RPMI7951 (cell line): ENCODE measurements at regions not wholly inside any gene's neighbourhood (a gene's known extent, or its start where the extent isn't known, plus 50 kb on each side); places are given as distances from the start of the nearest gene placed in this dataset.
"Not testable (repeated sequence)": the region's sequence is repeated elsewhere in the genome, so short reads cannot be mapped to it uniquely, and the experiment has no call there.

Experiments
- DNase-seq: peaks from one replicate; pipeline ENCODE4 v3.0.0-alpha.2; 2012; ENCODE audit warnings: low read depth

DNA sequence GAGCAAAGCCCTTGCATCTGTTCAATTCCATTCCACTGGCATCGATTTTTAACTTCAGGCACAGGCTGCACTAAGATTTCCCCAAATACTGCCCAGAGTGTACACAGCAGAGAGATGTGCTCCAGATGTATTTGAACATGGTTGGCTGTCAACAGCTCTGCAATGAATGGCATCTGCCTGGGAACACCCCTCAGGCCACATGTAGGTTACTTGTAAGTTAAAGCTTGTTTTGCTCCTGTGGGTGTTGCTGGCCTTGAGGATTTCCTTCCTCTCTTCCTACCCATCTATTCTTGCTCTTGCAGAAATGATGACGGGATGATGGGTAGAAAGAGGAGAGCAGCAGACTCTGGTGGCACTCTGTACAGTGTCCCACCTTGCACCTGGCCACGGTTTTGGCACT, 69.3 kb upstream of the HELT start:
- DNase-seq: no peak

DNA sequence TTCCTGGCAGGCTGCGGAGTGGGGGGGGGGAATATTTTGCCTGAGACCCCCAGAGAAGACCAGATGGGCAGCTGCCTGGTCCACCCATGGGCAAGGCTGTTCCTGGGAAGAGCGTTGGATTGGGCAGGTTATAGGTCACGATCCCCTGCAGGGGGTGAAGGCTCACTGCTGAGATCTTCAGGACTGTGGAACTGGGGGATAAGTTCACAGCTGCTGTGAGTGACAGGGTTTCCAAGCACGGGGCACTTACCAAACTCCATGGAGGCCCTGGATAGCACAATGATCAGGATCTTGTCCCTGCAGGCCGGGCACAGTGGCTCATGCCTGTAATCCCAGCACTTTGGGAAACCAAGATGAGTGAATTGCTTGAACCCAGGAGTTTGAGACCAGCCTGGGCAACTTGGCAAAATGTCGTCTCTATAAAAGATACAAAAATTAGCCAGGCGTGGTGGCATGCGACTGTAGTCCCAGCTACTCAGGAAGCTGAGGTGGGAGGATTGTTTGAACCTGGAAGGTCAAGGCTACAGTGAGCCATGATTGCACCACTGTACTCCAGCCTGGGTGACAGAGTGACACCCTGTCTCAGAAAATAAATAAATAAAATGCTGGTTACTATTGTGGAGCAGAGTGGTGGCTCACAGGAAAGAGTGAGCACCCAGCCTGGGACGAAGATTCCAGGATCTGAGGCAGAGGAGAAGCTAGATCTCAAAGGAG, 68.0 kb upstream of the HELT start:
- DNase-seq: no peak

DNA sequence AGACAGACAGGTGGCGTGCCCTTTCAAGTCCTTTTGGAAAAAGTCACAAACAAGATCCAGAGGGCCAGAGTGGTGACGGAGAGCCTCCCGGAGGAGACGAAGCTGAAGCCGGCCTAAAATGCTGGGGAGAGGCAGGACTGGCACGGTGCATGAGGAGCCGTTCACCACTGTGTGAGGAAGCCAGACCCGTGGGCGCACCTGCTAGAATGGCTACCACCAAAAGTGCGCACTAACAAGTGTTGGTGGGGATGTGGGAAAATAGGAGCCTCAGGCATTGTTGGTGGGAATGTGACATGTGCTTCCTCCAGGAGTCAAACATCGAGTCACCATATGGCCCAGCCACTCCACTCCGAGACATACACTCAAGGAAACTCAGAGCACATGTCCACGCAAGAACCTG, 67.4 kb upstream of the HELT start:
- no peak for DNase-seq

DNA sequence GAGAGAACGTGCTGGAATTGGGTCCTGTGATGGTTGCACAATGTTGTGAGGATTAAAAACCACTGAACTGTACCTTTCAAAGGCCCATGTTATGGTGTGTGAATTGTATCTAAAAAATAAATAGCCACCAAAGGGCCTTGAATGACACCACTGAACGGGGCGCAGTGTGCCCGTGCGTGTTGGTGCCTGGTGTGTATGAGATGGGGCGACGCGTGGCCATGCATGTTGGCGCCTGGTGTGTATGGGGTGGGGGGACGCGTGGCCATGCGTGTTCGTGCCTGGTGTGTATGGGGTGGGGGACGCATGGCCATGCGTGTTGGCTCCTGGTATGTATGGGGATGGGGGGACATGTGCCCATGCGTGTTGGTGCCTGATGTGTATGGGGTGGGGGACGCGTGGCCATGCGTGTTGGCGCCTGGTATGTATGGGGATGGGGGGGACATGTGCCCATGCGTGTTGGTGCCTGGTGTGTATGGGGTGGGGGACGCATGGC, 66.6 kb upstream of the HELT start:
- DNase-seq: no peak

DNA sequence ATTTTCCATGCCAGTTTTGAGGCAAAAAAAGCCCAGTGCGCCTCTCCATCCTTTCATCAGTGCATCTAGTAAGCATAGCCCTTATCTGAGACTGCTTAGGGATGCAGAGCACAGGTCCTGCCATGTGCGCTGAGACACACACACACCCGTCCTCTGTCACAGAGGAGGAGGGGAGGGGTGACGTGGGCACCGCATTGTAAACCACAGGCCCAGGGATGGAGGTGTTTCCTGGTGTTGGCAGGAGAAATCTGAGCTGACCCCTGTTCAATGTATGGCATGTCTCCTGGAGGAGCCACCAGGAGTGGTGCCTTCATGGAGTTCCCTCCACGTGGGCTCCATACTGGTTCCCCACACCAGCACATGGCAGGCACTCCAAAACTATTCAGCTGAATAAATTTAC, 65.8 kb upstream of the HELT start:
- no peak for DNase-seq

DNA sequence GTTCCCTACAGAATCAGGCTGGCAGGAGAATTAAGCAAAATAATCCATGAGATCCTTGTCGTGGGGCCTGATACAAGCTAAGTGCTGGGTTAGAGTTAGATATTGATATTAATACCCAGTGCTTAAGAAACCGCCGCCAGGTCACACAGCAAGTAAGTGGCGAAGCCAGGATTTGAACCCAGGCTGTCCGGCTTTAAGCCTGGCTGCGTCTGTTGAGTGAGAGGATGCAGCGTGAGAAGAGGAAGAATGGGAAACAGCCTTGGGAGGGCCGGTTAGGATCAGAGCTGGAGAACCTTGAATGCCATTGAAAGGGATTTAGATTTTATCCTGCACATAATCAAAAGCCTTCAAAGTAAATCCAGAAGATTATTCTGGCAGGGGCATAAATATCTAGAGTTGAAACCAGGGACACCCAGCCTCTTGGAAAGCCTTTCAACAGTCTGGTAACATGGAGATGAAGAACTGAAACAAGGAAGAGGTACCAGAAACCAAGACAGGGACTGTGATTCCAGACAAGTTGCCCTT, 64.8 kb upstream of the HELT start:
- DNase-seq: no peak

DNA sequence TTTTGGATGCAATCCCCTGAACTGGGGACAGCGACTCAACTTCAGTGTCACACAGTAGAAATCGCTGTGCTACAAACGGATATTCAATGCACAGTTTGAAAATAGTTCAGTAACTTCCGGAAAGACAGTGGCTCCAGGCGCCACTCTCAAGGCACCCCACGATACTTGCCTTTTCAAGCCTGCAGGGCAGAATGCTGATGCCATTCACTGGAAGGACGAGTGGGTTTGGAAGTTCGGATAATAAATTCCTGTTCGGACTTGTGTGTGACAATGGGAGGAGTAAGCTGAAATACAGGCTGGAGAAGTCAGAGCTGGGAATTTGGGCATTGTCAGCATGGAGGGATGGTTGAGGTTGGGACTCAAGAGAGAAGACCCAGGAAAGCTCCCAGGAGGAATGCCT, 64.3 kb upstream of the HELT start:
- no peak for DNase-seq

DNA sequence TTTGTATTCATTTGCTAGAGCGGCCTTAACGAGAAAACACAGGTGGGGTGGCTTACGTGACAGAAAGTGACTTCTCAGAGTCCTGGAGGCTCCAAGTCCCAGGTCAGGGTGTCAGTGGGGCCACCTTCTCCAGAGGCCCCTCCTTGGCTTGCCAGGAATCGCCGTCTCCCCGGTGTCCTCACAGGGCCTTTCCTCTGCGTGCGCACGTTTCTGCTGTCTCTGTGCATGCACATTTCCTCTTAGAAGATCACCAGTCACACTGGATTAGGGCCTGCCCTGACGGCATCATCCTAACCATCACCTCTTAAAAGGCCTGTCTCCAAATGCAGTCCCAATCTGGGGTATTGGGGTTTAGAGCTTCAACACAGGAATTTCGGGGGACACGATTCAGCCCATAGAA, 63.8 kb upstream of the HELT start:
- no peak for DNase-seq

DNA sequence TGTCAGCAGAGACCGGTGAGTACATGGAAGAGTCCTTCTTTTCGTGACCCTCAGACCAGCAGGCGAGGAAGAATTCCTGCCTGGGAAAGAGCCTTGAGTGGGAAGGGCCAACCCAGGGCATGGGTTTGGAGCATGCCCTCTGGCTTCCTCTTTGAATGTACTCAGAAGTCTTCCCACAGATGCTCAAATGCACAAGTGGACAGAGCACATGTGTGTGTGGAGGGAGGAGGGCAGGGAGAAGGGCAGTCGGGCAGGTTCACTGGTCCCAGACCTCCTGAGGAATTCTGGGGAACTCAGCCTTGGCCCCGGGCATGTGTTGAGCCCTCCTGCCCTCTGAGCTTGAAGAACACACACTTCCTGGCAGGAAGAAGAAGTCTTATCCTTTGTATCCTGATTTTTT, 63.2 kb upstream of the HELT start:
- DNase-seq: no peak

DNA sequence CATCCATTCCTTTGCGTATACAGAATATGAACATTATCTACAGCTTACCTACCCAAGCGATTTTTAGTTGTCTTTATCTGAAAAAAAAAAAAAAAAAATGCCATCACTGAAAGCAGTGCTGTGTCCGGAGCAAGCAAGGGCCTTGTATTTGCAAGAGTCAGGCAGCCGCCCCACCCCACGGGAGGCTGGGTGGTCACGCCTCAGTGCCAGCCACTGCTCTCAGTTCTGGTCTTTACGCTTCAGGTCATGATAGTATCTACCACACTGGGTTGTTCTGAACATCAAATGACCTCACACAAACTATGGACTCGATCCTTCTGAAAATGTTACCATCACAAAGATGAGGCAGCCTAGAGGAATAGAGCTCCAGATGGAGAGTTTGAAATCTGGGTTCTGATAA, 62.7 kb upstream of the HELT start:
- no peak for DNase-seq

DNA sequence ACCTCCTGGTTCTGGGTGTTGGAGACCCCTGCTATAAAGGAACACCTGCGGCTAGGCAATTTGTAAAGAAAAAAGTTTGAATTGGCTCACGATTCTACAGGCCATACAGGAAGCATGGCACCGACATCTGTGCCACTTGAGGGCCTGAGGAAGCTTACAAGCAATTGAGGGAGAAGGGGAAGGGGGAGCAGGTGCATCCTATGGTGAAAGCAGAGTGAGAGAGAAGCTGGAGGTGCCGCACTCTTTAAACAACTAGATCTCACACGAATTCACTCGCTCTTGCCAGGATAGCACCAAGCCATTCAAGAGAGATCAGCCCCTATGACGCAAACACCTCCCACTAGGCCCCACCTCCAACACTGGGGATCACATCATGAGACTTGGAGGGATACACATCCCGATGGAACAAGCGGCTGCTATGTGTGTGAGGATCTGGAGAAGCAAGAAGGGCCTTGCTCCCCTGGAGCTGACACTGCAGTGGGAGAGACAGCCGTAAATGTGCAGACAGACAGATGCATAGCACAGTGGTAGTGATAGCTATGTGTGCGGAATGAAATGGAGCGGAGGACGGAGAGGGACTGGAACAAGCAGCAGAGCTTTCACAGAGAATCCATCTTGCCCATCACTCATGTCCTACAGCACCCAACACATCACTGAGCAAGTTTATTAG, 60.7 kb upstream of the HELT start:
- no peak for DNase-seq

DNA sequence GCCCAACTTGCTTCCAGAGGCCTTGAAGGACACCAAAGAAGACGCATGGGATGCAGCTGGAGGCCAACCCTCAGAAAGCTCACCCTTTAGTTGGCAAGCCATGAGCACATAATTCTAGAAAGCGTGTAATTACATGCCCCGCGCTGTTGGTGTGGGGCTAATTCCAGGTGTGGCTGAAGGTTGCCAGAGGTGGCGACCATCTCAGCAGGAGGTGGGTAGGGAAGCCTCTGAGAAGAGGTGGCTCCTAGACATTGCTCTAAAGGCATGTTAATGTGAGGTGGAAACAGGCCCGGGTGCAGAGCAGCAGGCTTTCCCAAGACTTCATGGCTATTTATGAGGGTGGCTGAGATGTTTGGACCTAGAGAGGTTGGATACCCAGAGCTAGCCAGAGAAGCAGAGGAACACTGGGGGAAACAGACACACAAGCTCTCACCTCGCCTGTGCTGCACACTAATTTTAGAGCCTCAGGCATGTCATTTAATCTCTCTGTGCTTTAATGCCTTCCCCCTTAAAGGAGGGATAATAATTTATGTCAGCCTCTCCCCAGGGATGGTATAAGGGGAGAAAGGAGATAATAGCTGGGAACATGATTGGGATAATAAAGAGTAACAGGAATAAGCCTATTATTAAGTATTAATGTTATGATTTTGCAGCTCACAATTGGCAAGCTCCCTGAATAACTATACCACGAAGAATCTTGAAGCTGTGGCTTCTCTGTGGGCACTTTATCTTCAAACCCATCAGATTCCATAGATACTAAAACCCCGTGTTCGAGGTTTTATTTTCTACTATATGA, 60.0 kb upstream of the HELT start:
- no peak for DNase-seq

DNA sequence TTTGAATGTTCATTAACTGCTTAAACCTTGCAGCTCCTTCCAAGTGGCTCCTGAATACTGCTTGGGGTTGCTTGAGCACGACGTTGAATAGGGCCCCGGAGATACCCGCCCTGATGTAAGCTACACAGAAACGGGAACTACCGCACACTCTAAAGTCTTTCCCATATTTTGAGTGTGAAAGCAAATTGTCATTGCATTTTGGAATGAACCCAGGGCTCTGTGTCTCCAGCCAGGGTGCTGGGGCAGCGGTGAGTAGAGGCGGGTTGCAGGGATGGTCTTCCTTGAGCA, 59.4 kb upstream of the HELT start:
- no peak for DNase-seq

DNA sequence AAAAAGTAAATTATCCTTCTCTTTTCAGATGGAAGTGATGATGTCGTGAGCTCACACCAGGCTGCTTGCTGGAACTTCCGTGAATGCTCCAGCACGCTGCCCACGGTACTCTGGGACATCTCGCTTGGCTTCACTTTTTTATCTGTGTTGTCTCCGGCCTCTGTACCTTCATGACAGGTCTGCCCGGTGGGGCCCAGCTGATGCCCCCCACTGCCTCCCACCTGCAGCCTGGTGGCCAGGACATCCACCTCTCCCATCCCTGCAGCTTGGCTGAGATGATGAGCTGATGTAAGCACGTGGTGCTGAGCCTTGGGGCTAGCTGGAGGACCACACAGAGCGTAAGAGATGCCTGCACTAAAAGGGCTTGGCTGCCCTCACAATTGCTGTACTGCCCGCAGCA, 59.0 kb upstream of the HELT start:
- DNase-seq: no peak

DNA sequence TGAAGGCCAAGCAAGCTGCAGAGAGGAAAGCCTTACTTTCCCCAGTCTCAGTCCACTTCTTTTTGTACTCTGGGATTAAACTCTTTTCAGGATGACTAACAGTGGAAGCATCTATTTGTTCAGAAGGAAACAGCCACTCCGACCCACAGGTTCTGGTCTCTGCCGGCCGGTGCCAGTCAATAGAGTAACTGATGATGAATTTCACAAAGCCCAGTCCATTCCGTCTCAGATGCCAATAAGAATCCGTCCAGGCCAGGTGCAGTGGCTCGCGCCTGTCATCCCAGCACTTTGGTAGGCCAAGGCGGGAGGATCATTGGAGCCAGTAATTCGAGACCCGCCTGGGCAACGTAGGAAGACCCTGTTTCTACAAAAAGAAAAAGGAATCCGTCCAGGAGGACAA, 58.5 kb upstream of the HELT start:
- DNase-seq: no peak

DNA sequence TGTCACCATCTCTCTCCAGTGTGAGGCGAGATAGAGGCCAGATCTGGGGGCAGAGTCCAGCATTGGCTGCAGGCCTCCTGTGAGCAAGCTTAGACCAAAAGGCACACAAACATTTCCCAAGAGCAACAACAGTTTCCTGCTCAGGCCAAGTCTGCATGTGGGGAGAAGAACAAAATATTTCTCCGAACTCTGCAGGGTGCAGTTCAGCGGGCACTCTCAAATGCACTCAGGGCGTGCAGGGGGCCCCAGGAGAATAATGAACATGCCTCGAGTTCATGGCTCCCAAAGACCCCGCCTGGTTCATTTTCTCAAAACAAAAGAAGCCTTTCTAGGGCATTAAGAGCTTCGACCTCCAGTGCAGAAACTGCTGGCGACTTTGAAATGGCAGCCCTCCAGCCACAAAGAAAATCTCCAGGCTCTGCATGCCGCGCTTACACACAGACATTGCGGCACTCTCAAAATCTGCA, 57.8 kb upstream of the HELT start:
- no peak for DNase-seq

DNA sequence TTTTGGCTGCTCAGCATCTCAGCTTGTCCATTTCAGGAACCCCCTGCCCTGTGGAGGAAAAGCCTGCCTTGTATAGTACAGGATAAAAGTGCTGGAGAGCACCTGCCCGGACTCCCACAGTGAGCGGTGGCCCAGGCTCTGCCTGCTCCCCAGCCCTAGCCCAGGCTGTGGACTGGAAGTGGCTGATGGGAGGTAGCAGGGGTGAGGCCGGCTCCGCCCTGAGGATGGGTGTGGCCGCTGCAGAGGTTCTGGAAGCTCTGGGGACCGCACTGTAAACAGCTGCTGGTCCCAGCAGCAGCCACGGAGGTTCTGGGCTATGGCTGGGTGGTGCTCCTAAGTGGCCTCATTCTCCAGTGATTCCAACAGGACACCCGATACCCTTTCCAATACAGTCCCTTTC, 56.6 kb upstream of the HELT start:
- no peak for DNase-seq

DNA sequence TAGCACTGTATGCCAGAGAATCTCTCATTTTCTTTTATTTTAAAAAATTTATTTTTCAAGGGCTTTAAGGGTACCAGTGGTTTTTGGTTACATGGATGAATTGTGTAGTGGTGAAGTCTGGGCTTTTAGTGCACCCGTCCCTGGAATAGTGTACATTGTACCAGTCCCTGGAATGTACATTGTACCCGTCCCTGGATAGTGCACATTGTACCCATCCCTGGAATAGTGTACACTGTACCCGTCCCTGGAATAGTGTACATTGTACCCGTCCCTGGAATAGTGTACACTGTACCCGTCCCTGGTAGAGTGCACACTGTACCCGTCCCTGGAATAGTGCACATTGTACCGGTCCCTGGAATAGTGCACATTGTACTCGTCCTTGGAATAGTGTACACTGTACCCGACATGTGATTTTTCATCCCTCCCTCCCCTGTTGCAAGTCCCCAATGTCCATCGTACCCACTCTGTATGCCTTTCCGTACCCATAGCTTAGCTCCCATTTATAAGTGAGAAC, 56.1 kb upstream of the HELT start:
- DNase-seq: no peak

DNA sequence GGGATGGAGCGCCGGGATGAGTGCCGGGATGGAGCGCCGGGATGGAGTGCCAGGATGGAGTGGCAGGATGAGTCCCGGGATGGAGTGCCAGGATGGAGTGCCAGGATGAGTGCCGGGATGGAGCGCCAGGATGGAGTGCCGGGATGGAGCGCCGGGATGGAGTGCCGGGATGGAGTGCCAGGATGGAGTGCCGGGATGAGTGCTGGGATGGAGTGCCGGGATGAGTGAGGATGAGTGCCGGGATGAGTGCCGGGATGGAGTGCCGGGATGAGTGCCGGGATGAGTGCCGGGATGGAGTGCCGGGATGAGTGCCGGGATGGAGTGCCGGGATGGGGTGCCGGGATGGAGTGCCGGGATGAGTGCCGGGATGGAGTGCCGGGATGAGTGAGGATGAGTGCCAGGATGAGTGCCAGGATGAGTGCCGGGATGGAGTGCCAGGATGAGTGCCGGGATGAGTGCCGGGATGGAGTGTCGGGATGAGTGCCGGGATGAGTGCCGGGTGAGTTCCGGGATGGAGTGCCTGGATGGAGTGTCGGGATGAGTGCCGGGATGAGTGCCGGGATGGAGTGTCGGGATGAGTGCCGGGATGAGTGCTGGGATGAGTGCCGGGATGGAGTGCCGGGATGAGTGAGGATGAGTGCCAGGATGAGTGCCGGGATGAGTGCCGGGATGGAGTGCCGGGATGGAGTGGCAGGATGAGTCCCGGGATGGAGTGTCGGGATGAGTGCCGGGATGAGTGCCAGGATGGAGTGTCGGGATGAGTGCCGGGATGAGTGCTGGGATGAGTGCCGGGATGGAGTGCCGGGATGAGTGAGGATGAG, 52.9 kb upstream of the HELT start:
- not testable (repeated sequence) for DNase-seq

DNA sequence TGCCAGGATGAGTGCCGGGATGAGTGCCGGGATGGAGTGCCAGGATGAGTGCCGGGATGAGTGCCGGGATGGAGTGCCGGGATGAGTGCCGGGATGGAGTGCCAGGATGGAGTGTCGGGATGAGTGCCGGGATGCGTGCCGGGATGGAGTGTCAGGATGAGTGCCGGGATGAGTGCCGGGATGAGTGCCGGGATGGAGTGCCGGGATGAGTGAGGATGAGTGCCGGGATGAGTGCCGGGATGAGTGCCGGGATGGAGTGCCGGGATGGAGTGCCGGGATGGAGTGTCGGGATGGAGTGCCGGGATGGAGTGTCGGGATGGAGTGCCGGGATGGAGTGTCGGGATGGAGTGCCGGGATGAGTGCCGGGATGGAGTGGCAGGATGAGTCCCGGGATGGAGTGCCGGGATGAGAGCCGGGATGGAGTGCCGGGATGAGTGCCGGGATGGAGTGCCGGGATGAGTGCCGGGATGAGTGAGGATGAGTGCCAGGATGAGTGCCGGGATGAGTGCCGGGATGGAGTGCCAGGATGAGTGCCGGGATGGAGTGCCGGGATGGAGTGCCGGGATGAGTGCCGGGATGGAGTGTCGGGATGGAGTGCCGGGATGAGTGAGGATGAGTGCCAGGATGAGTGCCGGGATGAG, 52.1 kb upstream of the HELT start:
- not testable (repeated sequence) for DNase-seq

DNA sequence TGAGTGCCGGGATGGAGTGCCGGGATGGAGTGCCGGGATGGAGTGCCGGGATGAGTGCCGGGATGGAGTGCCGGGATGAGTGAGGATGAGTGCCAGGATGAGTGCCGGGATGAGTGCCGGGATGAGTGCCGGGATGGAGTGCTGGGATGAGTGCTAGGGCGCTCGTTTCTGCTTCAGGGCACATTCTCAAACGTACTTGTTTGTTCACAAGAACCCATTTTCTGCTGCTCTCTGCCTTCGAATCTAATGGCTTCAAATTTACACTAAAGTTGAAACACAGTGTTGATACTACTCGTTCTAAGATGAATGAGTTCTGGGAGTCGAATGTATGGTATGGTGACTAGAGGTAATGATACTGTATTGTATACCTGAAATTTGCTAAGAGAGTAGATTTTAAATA, 50.6 kb upstream of the HELT start:
- DNase-seq: not testable (repeated sequence)
